ENCODE measurements at regions not wholly inside any gene's neighbourhood (a gene's known extent, or its start where the extent isn't known, plus 50 kb on each side); places are given as distances from the start of the nearest gene placed in this dataset.

DNA sequence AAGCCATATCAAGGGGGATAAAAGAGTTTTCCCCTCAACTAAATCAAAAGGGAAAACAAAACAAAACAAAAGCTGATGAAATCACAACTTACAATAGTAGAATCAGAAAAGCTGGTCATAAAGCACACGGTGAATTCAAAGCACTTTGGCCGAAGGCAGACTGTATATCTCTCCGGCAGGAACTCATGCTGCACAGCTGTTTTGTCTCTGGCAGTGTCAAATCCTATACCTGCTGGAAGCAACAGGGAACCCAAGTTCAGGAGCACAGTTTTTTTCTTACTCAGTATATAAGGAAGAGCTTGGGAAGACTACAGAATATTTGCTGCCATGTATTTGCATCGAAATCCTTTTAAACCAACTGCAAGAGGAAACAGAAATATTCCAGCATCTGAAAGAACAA is 213.7 kb downstream of the RFC3 start:
- Histone ChIP-seq H3K36me3 (ENCODE audit: control insufficient read depth, low read depth, low read length) (no peaks in the 10 kb centered on the region), H3K27me3 (ENCODE audit: control insufficient read depth, insufficient read depth, low read length) (no peaks in the 10 kb centered on the region)

DNA sequence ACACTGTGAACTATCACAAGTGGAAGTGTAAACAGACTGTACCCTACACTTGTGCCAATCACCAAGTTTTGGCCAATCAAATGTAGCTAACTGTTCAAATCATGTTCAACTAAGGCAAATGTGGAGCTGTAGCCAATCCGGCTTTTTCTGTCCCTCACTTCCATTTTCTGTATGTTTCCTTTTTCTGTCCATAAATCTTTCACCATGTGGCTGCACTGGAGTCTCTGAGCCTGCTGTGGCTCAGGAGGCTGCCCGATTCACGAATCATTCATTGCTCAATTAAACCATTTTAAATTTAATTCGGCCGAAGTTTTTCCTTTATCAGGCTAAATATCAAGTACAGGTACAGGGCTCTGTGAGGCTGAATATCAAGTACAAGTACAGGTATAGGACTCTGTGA is 216.5 kb downstream of the RFC3 start:
- H3K27ac ChIP-seq (ENCODE audit: low read length): no peak overlapping the region
- H3K9me3 ChIP-seq (ENCODE audit: control insufficient read depth, low read depth, low read length): no peaks in the 10 kb centered on the region

More for the DNA sequence above, 213.7 kb downstream of the RFC3 start:
- Histone ChIP-seq H3K9me3 (ENCODE audit: control insufficient read depth, low read depth, low read length) (peaks cover 4% of the 10 kb centered on the region), H3K4me3 (ENCODE audit: low read length) (no peak overlapping the region), H3K27ac (ENCODE audit: low read length) (no peak overlapping the region), H3K9ac (ENCODE audit: low read length) (no peak overlapping the region), H3K4me1 (ENCODE audit: control insufficient read depth, low read depth, low read length) (no peaks in the 10 kb centered on the region)

DNA sequence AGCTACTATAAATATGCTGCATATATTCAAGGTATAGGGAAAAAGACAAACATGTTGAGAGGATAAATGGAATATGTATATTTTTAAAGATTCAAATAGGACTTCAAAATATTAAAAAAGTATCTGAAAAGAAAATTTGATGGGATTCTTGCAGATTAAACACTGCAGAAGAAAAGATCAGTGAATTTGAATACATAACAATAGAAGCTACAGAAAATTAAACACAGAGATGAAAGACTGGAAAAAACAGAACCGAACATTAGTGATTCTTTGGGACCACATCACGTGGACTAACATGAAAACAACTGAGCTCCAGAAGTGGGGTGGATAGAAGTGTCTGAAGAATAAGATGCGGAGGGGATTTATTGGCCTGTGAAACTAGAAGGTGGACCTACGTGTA is 217.2 kb downstream of the RFC3 start:
- no peak overlapping the region for H3K4me3 ChIP-seq (ENCODE audit: low read length)
- no peak overlapping the region for H3K27ac ChIP-seq (ENCODE audit: low read length)
- H3K27me3 ChIP-seq (ENCODE audit: control insufficient read depth, insufficient read depth, low read length): no peaks in the 10 kb centered on the region
- H3K4me1 ChIP-seq (ENCODE audit: control insufficient read depth, low read depth, low read length): no peaks in the 10 kb centered on the region
- H3K9me3 ChIP-seq (ENCODE audit: control insufficient read depth, low read depth, low read length): no peaks in the 10 kb centered on the region
- H3K36me3 ChIP-seq (ENCODE audit: control insufficient read depth, low read depth, low read length): no peaks in the 10 kb centered on the region
- H3K9ac ChIP-seq (ENCODE audit: low read length): no peak overlapping the region

More for the DNA sequence above, 216.5 kb downstream of the RFC3 start:
- Histone ChIP-seq H3K4me3 (ENCODE audit: low read length) (no peak overlapping the region), H3K27me3 (ENCODE audit: control insufficient read depth, insufficient read depth, low read length) (no peaks in the 10 kb centered on the region), H3K4me1 (ENCODE audit: control insufficient read depth, low read depth, low read length) (no peaks in the 10 kb centered on the region), H3K36me3 (ENCODE audit: control insufficient read depth, low read depth, low read length) (no peaks in the 10 kb centered on the region), H3K9ac (ENCODE audit: low read length) (no peak overlapping the region)

DNA sequence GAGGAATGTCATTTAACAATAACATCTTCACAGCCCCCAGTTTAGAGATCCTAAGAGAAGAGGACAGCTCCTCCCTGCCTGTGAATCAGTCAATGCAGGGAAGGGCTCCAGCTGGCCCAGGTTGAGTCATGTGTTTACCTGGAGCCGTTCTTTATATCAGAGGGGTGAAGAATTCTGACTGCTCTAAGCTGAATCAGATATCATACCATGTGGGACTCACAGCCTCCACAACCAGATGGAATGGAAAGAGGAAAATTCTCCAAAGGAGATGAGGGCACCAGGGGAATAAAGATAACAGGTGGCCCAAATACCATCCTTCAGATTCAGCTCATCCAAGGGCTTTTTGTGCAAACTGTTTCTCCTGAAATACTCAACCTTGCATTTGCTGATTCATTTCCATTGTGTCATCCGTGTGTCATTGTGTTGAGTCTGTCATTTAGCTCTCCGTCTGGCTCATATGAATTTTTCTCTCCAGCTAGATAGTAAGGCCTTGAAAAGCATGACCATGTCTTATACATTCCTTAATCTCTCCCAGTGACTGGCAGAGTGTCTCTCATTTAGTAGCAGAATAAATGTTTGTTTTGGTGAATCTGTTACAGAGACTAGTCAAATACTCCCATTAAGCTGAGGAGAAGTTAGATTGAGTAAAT is 217.9 kb downstream of the RFC3 start:
- no peak overlapping the region for H3K27ac ChIP-seq (ENCODE audit: low read length)
- H3K4me3 ChIP-seq (ENCODE audit: low read length): no peak overlapping the region
- H3K4me1 ChIP-seq (ENCODE audit: control insufficient read depth, low read depth, low read length): no peaks in the 10 kb centered on the region
- H3K27me3 ChIP-seq (ENCODE audit: control insufficient read depth, insufficient read depth, low read length): no peaks in the 10 kb centered on the region
- H3K36me3 ChIP-seq (ENCODE audit: control insufficient read depth, low read depth, low read length): no peaks in the 10 kb centered on the region
- H3K9me3 ChIP-seq (ENCODE audit: control insufficient read depth, low read depth, low read length): no peaks in the 10 kb centered on the region
- H3K9ac ChIP-seq (ENCODE audit: low read length): no peak overlapping the region

DNA sequence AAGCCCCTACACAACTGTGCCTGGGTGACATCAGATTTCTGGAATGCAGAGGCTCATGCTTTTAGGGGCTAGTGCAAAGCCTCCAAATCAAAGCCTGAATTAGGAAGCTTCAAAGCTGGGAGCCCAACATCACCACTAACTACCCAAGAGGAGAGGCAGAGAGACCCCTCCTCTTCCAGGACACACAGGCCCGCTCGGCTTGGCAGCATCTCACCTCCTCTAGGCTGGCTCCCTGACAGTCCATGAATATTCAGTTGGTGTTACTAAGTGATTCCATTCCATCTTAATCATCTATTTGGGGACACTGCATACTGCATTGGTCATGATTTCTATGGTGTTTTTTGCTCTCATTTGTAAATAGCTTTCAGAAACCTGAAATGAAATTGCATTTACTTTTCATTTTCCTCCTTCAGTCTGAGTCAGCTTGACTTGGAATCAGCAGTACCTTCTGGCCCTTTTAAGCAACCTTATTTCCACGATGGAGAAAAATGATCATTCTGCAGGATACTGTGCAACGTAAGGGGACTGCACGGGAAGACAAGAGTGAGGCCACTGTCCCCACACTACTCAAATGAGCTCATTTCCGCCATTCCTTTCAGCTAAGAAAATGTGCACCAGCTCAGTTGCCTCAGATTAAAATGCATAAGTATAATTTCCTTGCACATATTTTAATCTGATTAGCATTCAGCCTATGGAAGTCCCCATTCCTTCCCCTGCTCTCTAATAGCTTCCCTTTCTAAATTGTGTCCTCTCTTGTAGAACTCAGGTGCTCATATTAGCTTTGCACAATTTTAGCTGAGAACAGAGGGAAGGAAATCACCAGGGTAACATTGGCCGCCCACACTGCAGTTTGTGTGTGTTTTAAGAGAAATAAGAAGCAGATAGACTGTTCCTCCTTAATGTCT is 219.9 kb downstream of the RFC3 start:
- Histone ChIP-seq H3K36me3 (ENCODE audit: control insufficient read depth, low read depth, low read length) (no peaks in the 10 kb centered on the region), H3K4me1 (ENCODE audit: control insufficient read depth, low read depth, low read length) (no peaks in the 10 kb centered on the region), H3K9me3 (ENCODE audit: control insufficient read depth, low read depth, low read length) (no peaks in the 10 kb centered on the region), H3K27me3 (ENCODE audit: control insufficient read depth, insufficient read depth, low read length) (no peaks in the 10 kb centered on the region), H3K27ac (ENCODE audit: low read length) (no peak overlapping the region), H3K4me3 (ENCODE audit: low read length) (no peak overlapping the region), H3K9ac (ENCODE audit: low read length) (no peak overlapping the region)

DNA sequence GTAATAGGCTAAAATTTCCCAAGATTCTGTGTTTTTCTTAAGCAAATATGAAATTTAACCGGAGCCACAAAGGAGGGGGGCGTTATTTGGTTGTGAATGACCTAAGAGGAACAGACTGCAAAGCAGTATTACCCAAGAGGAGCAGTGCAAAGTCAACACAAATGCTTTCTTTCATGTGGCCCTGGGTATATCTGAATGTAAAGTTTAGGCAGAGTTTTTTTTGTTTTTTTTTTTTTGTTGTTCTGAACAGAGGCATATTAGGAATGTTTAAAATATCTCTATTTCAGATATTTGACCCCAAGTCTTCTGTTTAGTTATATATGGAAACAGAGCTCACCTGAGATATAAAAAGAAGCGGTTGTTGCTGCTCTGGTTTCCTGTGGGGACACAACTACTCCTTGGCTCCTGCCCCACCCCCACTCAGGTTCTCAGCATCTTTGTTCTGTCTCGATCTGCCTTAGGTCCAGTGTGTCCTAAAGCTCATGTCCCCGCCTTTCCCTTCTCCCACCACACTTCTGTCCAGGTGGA is 220.7 kb downstream of the RFC3 start:
- Histone ChIP-seq H3K36me3 (ENCODE audit: control insufficient read depth, low read depth, low read length) (no peaks in the 10 kb centered on the region), H3K9ac (ENCODE audit: low read length) (no peak overlapping the region), H3K4me1 (ENCODE audit: control insufficient read depth, low read depth, low read length) (no peaks in the 10 kb centered on the region), H3K27ac (ENCODE audit: low read length) (no peak overlapping the region), H3K27me3 (ENCODE audit: control insufficient read depth, insufficient read depth, low read length) (no peaks in the 10 kb centered on the region), H3K9me3 (ENCODE audit: control insufficient read depth, low read depth, low read length) (no peaks in the 10 kb centered on the region), H3K4me3 (ENCODE audit: low read length) (no peak overlapping the region)

DNA sequence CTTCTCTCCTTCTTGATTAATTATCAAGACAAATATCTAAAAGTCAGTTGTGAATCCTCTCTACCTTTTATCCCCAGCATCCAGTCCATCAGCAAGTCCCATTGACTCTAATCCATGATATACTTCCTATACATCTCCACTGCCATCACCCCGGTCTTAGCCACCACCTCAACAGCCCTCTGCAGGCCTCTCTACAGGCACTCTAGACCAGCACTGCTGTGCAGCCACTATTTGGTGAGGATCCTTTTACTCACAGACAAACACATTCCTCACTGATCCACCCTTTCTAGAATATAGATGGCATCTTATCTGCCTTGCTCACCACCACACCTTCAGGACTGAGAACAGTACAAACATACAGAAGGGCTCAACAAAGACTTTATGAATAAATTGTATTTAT is 221.7 kb downstream of the RFC3 start:
- Histone ChIP-seq H3K9ac (ENCODE audit: low read length) (no peak overlapping the region), H3K27me3 (ENCODE audit: control insufficient read depth, insufficient read depth, low read length) (no peaks in the 10 kb centered on the region), H3K36me3 (ENCODE audit: control insufficient read depth, low read depth, low read length) (no peaks in the 10 kb centered on the region), H3K9me3 (ENCODE audit: control insufficient read depth, low read depth, low read length) (no peaks in the 10 kb centered on the region), H3K4me1 (ENCODE audit: control insufficient read depth, low read depth, low read length) (no peaks in the 10 kb centered on the region), H3K27ac (ENCODE audit: low read length) (no peak overlapping the region), H3K4me3 (ENCODE audit: low read length) (no peak overlapping the region)

DNA sequence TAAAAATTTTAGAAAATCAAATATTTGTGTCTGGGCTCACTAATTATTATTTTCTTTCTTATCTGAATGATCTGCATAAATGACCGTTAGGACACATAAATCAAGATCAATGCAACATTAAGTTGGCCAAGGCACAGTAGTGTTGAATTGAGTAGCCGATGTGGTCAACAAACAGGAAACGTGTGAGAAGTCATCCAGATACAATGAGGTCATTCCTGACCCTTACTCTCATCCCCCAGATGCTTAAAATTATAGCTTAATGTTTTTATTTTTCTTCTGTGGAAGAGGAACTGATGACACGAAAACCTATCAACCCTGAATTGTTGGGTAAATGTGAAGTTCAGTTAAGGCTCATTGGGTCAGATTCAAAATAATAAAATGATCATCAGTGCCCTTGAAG is 222.9 kb downstream of the RFC3 start:
- Histone ChIP-seq H3K27me3 (ENCODE audit: control insufficient read depth, insufficient read depth, low read length) (no peaks in the 10 kb centered on the region), H3K4me1 (ENCODE audit: control insufficient read depth, low read depth, low read length) (no peaks in the 10 kb centered on the region), H3K27ac (ENCODE audit: low read length) (no peak overlapping the region), H3K36me3 (ENCODE audit: control insufficient read depth, low read depth, low read length) (no peaks in the 10 kb centered on the region), H3K9ac (ENCODE audit: low read length) (no peak overlapping the region), H3K9me3 (ENCODE audit: control insufficient read depth, low read depth, low read length) (no peaks in the 10 kb centered on the region), H3K4me3 (ENCODE audit: low read length) (no peak overlapping the region)

DNA sequence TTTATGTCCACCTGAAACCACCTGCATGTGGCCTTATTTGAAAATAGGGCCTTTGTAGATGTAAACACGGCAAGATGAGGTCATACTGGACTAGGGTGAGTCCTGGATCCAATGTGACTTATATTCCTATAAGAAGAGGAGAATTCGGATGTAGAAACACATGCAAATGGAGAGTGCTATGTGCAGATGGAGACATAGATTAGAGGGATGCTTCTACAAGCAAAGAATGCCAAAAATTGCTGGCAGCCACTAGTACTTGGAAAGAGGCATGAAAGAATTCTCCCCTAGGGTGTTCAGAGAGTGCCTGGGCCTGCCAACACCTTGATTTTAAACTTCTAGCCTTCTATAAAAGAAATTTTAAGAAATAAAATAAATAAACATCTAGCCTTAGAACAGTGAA is 226.1 kb downstream of the RFC3 start:
- H3K36me3 ChIP-seq (ENCODE audit: control insufficient read depth, low read depth, low read length): no peaks in the 10 kb centered on the region
- H3K9ac ChIP-seq (ENCODE audit: low read length): no peak overlapping the region
- no peak overlapping the region for H3K27ac ChIP-seq (ENCODE audit: low read length)
- no peaks in the 10 kb centered on the region for H3K9me3 ChIP-seq (ENCODE audit: control insufficient read depth, low read depth, low read length)
- no peak overlapping the region for H3K4me3 ChIP-seq (ENCODE audit: low read length)
- no peaks in the 10 kb centered on the region for H3K4me1 ChIP-seq (ENCODE audit: control insufficient read depth, low read depth, low read length)
- no peaks in the 10 kb centered on the region for H3K27me3 ChIP-seq (ENCODE audit: control insufficient read depth, insufficient read depth, low read length)

DNA sequence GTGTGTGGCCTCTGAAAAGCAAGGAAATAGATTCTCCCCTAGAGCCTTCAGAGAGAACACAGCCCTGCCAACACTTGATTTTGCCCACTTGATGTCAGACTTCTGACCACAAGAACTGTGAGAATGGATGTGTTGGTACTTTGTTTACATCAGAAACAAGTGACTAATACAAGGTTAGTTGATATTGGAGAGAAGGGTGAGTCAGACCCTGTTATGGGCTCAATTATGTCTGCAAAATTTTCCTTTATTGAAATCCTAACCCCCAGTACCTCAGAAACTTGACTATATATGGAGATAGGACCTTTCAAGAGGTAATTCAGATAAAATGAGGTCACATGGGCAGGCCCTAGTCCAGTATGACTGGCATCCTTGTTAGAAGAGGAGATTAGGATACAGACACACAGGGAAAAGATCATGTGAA is 226.7 kb downstream of the RFC3 start:
- Histone ChIP-seq H3K9me3 (ENCODE audit: control insufficient read depth, low read depth, low read length) (no peaks in the 10 kb centered on the region), H3K4me1 (ENCODE audit: control insufficient read depth, low read depth, low read length) (no peaks in the 10 kb centered on the region), H3K4me3 (ENCODE audit: low read length) (no peak overlapping the region), H3K9ac (ENCODE audit: low read length) (no peak overlapping the region), H3K36me3 (ENCODE audit: control insufficient read depth, low read depth, low read length) (no peaks in the 10 kb centered on the region), H3K27me3 (ENCODE audit: control insufficient read depth, insufficient read depth, low read length) (no peaks in the 10 kb centered on the region), H3K27ac (ENCODE audit: low read length) (no peak overlapping the region)

DNA sequence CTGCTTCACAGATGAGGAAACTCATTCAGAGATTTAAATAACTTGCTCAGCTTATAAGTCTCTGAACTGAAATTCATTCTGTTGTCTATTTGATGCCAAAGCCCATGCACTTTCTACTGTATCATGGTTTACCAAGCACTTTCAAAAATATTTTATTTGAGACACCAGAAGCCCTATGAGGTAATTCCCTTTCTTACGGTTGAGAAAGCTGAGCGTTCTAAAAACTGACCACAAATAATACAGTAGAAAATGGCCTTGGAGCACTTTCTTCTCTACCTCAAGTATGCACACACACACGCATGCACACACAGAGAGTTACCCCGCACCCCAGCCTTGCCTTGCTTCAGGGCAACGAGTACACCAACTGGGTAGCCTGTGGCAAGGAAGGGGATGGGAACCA is 228.5 kb downstream of the RFC3 start:
- Histone ChIP-seq H3K9me3 (ENCODE audit: control insufficient read depth, low read depth, low read length) (no peaks in the 10 kb centered on the region), H3K9ac (ENCODE audit: low read length) (no peak overlapping the region), H3K4me1 (ENCODE audit: control insufficient read depth, low read depth, low read length) (no peaks in the 10 kb centered on the region), H3K36me3 (ENCODE audit: control insufficient read depth, low read depth, low read length) (no peaks in the 10 kb centered on the region), H3K27ac (ENCODE audit: low read length) (no peak overlapping the region), H3K4me3 (ENCODE audit: low read length) (no peak overlapping the region), H3K27me3 (ENCODE audit: control insufficient read depth, insufficient read depth, low read length) (no peaks in the 10 kb centered on the region)

All from iPS-18a (cell line).